ENCODE measurements at regions not wholly inside any gene's neighbourhood (a gene's known extent, or its start where the extent isn't known, plus 50 kb on each side); places are given as distances from the start of the nearest gene placed in this dataset.
"Not testable (repeated sequence)": the region's sequence is repeated elsewhere in the genome, so short reads cannot be mapped to it uniquely, and the experiment has no call there.

DNA sequence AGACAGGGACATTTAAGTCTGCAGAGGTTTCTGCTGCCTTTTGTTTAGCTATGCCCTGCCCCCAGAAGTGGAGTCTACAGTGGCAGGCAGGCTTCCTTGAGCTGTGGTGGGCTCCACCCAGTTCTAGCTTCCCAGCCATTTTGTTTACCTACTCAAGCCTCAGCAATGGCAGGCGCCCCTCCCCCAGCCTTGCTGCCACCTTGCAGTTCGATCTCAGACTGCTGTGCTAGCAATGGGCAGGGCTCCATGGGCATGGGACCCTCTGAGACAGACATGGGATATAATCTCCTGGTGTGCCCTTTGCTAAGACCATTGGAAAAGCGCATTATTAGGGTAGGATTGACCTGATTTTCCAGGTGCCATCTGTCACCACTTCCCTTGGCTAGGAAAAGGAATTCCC lies 147.5 kb downstream of the ZNF330 start:
- H3K4me3 ChIP-seq (ENCODE audit: low read depth, low read length); H3K36me3 ChIP-seq (ENCODE audit: insufficient read depth, low read length); H3K27me3 ChIP-seq (ENCODE audit: insufficient read depth, low read length); H3K27ac ChIP-seq (ENCODE audit: low read depth, low read length); H3K4me1 ChIP-seq (ENCODE audit: control insufficient read depth, insufficient read depth, low read length, unreplicated experiment); H2AFZ ChIP-seq (ENCODE audit: low read length, unreplicated experiment); H3K79me2 ChIP-seq (ENCODE audit: control insufficient read depth, insufficient read depth, low read length, unreplicated experiment): not testable (repeated sequence)

DNA sequence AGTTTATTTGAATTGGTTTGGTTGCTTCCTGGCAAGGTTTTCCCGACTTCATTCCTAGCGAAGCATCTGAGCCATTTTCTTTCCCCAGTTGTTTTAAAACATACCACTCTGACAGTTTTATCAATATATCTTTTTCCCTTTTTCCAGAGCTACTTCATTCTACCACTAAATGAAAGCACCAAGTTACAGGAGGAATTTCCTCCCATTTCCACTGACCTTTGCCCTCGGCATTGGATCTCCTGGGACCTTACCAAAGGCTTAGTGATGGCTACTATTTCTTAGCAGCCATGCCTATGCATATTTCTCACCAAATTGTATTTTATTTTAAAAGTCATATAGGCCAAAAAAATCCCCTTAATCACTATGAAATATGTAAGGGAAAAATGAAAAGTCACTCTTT lies 150.5 kb downstream of the ZNF330 start:
- Histone ChIP-seq H3K27me3 (ENCODE audit: insufficient read depth, low read length) (no peaks in the 10 kb centered on the region), H3K4me1 (ENCODE audit: control insufficient read depth, insufficient read depth, low read length, unreplicated experiment) (no peaks in the 10 kb centered on the region), H3K36me3 (ENCODE audit: insufficient read depth, low read length) (no peaks in the 10 kb centered on the region), H2AFZ (ENCODE audit: low read length, unreplicated experiment) (no peak overlapping the region), H3K27ac (ENCODE audit: low read depth, low read length) (no peak overlapping the region), H3K79me2 (ENCODE audit: control insufficient read depth, insufficient read depth, low read length, unreplicated experiment) (no peaks in the 10 kb centered on the region), H3K4me3 (ENCODE audit: low read depth, low read length) (no peak overlapping the region)

DNA sequence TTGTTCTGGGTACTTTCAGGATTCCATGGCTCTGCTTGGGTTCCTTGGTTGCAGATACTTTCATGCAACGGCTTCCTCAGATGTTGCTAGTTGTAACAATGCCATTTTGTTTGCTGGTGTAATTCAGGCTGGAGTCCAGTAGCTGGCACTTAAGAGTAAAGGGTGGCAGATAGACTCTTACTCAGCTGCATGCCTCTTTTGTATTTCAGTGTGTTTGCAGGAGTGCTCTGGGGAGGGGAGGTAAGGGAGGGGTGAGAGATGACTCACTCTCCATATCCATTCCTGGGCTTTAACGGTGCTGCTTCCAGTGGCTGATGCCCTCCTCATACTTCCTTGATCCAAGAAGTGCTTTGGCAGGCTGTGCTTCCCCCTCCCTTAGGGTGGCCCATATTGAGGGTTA lies 155.2 kb downstream of the ZNF330 start:
- no peaks in the 10 kb centered on the region for H3K79me2 ChIP-seq (ENCODE audit: control insufficient read depth, insufficient read depth, low read length, unreplicated experiment)
- no peak overlapping the region for H3K27ac ChIP-seq (ENCODE audit: low read depth, low read length)
- H3K27me3 ChIP-seq (ENCODE audit: insufficient read depth, low read length): no peaks in the 10 kb centered on the region
- H3K36me3 ChIP-seq (ENCODE audit: insufficient read depth, low read length): no peaks in the 10 kb centered on the region
- no peaks in the 10 kb centered on the region for H3K4me1 ChIP-seq (ENCODE audit: control insufficient read depth, insufficient read depth, low read length, unreplicated experiment)
- no peak overlapping the region for H2AFZ ChIP-seq (ENCODE audit: low read length, unreplicated experiment)
- no peak overlapping the region for H3K4me3 ChIP-seq (ENCODE audit: low read depth, low read length)

DNA sequence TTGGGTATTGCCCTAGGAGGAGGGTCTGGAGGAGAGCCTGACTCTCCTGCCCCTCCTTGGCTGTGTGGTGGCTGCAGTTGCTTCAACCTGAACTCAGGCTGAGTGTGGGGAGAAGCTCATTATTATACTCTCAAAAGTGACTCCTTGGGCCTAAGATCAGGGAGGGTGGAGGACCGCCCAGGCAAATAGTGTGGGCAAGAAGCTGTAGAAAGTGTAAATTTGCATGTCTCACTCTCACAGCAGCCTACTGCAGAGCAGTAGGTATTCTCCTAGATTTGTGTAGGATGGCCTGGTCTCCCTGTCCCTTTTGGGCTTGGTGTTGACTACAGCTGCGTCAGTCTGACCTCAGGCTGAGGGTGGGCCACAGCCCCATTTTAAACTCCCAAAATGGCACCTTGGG lies 156.1 kb downstream of the ZNF330 start:
- no peaks in the 10 kb centered on the region for H3K4me1 ChIP-seq (ENCODE audit: control insufficient read depth, insufficient read depth, low read length, unreplicated experiment)
- H3K27me3 ChIP-seq (ENCODE audit: insufficient read depth, low read length): no peaks in the 10 kb centered on the region
- no peak overlapping the region for H3K27ac ChIP-seq (ENCODE audit: low read depth, low read length)
- no peak overlapping the region for H2AFZ ChIP-seq (ENCODE audit: low read length, unreplicated experiment)
- H3K36me3 ChIP-seq (ENCODE audit: insufficient read depth, low read length): no peaks in the 10 kb centered on the region
- H3K4me3 ChIP-seq (ENCODE audit: low read depth, low read length): no peak overlapping the region
- H3K79me2 ChIP-seq (ENCODE audit: control insufficient read depth, insufficient read depth, low read length, unreplicated experiment): no peaks in the 10 kb centered on the region

DNA sequence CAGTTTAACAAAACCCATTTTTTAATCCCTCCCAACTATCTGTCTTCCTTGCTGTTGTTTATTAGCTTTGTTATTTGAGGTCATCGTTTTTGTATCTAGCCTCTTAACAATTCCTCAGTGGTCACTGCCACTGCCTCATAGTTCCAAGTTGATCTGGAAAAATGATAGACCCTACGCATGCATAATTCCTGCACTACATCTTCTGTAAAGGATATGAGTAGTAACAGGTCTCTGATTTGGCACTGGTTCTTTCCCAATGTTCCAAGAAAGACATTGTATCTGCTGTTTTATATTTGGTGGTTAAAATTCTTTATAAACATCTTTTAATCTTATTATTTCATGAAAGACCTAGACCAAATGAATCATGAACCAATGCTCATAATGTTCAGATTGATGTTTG lies 166.6 kb downstream of the ZNF330 start:
- peaks cover 4% of the 10 kb centered on the region for H3K4me1 ChIP-seq (ENCODE audit: control insufficient read depth, insufficient read depth, low read length, unreplicated experiment)
- no peak overlapping the region for H3K27ac ChIP-seq (ENCODE audit: low read depth, low read length)
- no peaks in the 10 kb centered on the region for H3K27me3 ChIP-seq (ENCODE audit: insufficient read depth, low read length)
- H3K4me3 ChIP-seq (ENCODE audit: low read depth, low read length): no peak overlapping the region
- no peaks in the 10 kb centered on the region for H3K79me2 ChIP-seq (ENCODE audit: control insufficient read depth, insufficient read depth, low read length, unreplicated experiment)
- no peaks in the 10 kb centered on the region for H3K36me3 ChIP-seq (ENCODE audit: insufficient read depth, low read length)
- H2AFZ ChIP-seq (ENCODE audit: low read length, unreplicated experiment): no peak overlapping the region

DNA sequence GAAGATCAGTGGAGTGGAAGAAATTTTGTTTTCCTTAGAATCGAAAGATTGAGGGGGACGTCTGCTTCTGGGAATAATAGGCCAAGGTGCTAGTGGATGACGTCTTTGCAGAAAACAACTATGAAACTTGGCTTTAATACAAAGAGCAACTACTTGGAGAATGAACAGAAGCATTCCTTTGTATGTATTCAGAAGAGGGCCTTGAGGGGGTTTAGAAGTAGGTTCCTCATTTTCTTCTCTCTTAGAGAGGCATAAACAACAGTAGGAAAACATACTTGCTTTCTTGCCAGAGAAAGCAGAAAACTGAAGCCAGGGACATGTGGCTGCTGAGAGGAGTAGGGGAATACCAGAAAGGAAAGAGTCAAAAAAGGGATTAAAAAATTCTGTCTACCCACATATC lies 167.8 kb downstream of the ZNF330 start:
- Histone ChIP-seq H3K36me3 (ENCODE audit: insufficient read depth, low read length) (no peaks in the 10 kb centered on the region), H3K27ac (ENCODE audit: low read depth, low read length) (0 out of 2 replicates have a peak overlapping the region, but pooled peaks have one; percentile 4), H3K4me3 (ENCODE audit: low read depth, low read length) (no peak overlapping the region), H3K4me1 (ENCODE audit: control insufficient read depth, insufficient read depth, low read length, unreplicated experiment) (peaks cover 4% of the 10 kb centered on the region), H2AFZ (ENCODE audit: low read length, unreplicated experiment) (no peak overlapping the region), H3K27me3 (ENCODE audit: insufficient read depth, low read length) (no peaks in the 10 kb centered on the region), H3K79me2 (ENCODE audit: control insufficient read depth, insufficient read depth, low read length, unreplicated experiment) (no peaks in the 10 kb centered on the region)

DNA sequence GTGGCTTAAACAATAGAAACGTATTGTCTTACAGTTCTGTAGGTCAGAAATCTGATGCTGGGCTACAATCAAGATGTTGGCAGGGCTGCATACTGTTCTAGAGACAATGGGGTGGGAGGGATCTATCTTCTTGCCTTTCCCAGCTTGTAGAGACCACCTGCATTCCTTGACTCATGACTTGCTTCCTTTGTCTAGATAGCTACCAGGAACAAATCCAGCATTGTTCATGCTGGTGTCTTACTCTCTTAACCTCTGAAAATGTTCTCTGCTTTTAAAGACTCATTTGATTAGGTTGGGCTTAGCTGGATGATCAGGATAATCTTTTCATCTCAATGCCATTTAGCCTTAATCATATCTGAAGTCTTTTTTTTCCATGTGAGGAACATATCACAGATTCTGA lies 169.0 kb downstream of the ZNF330 start:
- H3K36me3 ChIP-seq (ENCODE audit: insufficient read depth, low read length): no peaks in the 10 kb centered on the region
- peaks cover 4% of the 10 kb centered on the region for H3K4me1 ChIP-seq (ENCODE audit: control insufficient read depth, insufficient read depth, low read length, unreplicated experiment)
- H3K4me3 ChIP-seq (ENCODE audit: low read depth, low read length): no peak overlapping the region
- H3K79me2 ChIP-seq (ENCODE audit: control insufficient read depth, insufficient read depth, low read length, unreplicated experiment): no peaks in the 10 kb centered on the region
- H3K27me3 ChIP-seq (ENCODE audit: insufficient read depth, low read length): no peaks in the 10 kb centered on the region
- H2AFZ ChIP-seq (ENCODE audit: low read length, unreplicated experiment): no peak overlapping the region
- H3K27ac ChIP-seq (ENCODE audit: low read depth, low read length): no peak overlapping the region

DNA sequence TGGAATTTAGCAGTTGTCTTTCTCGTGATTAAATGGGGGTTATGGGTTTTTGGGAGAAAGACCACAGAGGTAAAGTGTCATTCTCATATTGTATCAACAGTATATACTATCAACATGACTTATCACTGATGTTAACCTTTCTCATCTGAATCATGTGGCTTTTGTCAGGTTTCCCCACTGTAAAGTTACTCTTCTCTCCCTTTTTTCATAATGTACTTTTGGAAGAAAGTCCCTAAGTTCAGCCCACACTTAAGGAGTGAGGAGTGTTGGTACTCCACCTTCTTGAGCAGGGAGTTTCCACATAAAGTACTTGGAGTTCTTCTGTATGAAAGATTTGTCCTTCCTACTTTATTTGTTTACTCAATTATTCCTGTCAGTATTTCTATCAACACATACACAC lies 169.9 kb downstream of the ZNF330 start:
- H3K4me1 ChIP-seq (ENCODE audit: control insufficient read depth, insufficient read depth, low read length, unreplicated experiment): peaks cover 4% of the 10 kb centered on the region
- no peaks in the 10 kb centered on the region for H3K79me2 ChIP-seq (ENCODE audit: control insufficient read depth, insufficient read depth, low read length, unreplicated experiment)
- no peaks in the 10 kb centered on the region for H3K27me3 ChIP-seq (ENCODE audit: insufficient read depth, low read length)
- H3K36me3 ChIP-seq (ENCODE audit: insufficient read depth, low read length): no peaks in the 10 kb centered on the region
- no peak overlapping the region for H2AFZ ChIP-seq (ENCODE audit: low read length, unreplicated experiment)
- H3K27ac ChIP-seq (ENCODE audit: low read depth, low read length): no peak overlapping the region
- H3K4me3 ChIP-seq (ENCODE audit: low read depth, low read length): no peak overlapping the region

GRCh38 chr4:141391293-141391692 lies 170.6 kb downstream of the ZNF330 start:
- Histone ChIP-seq H3K4me1 (ENCODE audit: control insufficient read depth, insufficient read depth, low read length, unreplicated experiment) (peaks cover 4% of the 10 kb centered on the region), H3K79me2 (ENCODE audit: control insufficient read depth, insufficient read depth, low read length, unreplicated experiment) (no peaks in the 10 kb centered on the region), H3K36me3 (ENCODE audit: insufficient read depth, low read length) (no peaks in the 10 kb centered on the region), H2AFZ (ENCODE audit: low read length, unreplicated experiment) (no peak overlapping the region), H3K27ac (ENCODE audit: low read depth, low read length) (no peak overlapping the region), H3K4me3 (ENCODE audit: low read depth, low read length) (no peak overlapping the region), H3K27me3 (ENCODE audit: insufficient read depth, low read length) (no peaks in the 10 kb centered on the region)

- H3K79me2 ChIP-seq (ENCODE audit: control insufficient read depth, insufficient read depth, low read length, unreplicated experiment): no peaks in the 10 kb centered on the region
- no peak overlapping the region for H3K27ac ChIP-seq (ENCODE audit: low read depth, low read length)
- no peaks in the 10 kb centered on the region for H3K27me3 ChIP-seq (ENCODE audit: insufficient read depth, low read length)
- H3K4me3 ChIP-seq (ENCODE audit: low read depth, low read length): no peak overlapping the region
- H3K36me3 ChIP-seq (ENCODE audit: insufficient read depth, low read length): no peaks in the 10 kb centered on the region
- H2AFZ ChIP-seq (ENCODE audit: low read length, unreplicated experiment): no peak overlapping the region
- H3K4me1 ChIP-seq (ENCODE audit: control insufficient read depth, insufficient read depth, low read length, unreplicated experiment): peaks cover 4% of the 10 kb centered on the region
Observed at GRCh38 chr4:141391771-141392170, 171.1 kb downstream of the ZNF330 start.

DNA sequence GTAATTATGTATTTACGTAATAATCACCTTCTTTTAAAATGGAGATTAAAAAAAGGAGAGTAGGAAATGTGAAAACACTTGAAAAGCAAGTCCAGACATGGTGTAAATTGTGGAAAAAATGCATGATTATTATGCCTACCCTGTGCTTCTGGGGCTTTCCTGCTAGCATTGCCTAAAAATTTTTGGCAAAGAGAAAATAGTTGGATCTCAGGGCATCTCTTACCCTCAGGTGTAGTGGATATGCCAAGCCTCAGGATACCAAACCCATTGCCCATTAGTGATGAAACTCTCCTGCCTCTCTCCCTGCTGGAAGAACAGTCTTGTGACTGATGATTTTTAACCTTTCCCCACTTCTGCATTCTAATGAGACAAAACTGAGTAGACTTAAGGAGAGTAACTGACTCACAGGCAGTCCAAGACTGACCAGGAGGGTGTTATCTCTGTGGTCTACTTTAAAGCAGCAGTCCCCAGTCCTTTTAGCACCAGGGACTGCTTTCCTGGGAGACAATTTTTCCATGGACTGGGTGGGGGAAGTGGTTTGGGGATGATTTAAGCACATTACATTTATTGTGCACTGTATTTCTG lies 174.6 kb downstream of the ZNF330 start:
- Histone ChIP-seq H3K27ac (ENCODE audit: low read depth, low read length) (no peak overlapping the region), H3K4me3 (ENCODE audit: low read depth, low read length) (no peak overlapping the region), H2AFZ (ENCODE audit: low read length, unreplicated experiment) (no peak overlapping the region), H3K27me3 (ENCODE audit: insufficient read depth, low read length) (no peaks in the 10 kb centered on the region), H3K4me1 (ENCODE audit: control insufficient read depth, insufficient read depth, low read length, unreplicated experiment) (no peaks in the 10 kb centered on the region), H3K79me2 (ENCODE audit: control insufficient read depth, insufficient read depth, low read length, unreplicated experiment) (no peaks in the 10 kb centered on the region), H3K36me3 (ENCODE audit: insufficient read depth, low read length) (no peaks in the 10 kb centered on the region)
